Tibial nerve (tissue), 4 donors: ENCODE measurements at regions not wholly inside any gene's neighbourhood (a gene's known extent, or its start where the extent isn't known, plus 50 kb on each side); places are given as distances from the start of the nearest gene placed in this dataset.

ENCODE experiments used
- CTCF ChIP-seq, 5 experiments: fragments of 200-600 bp in 3 of 5; fragments of 450-650 bp in 2 of 5; sonication (generic) in 3 of 5; IDR thresholded peaks; one replicate each; pipeline ENCODE4 v1.5.1; 2016 to 2019; ENCODE audit warnings: antibody characterized with exemption in 5 of 5, mild to moderate bottlenecking in 3 of 5, moderate library complexity in 2 of 5
- EP300 ChIP-seq, 2 donors: sonication (generic); formaldehyde crosslinking; IDR thresholded peaks; one replicate each; pipeline ENCODE4 v1.6.1; 2017; ENCODE audit warnings: antibody characterized with exemption in 2 of 2, mild to moderate bottlenecking in 1 of 2
- POLR2A ChIP-seq, 2 donors: fragments of 450-650 bp; IDR thresholded peaks; one replicate each; pipeline ENCODE4 v1.6.1; 2017; ENCODE audit warnings: antibody characterized with exemption in 2 of 2, mild to moderate bottlenecking in 2 of 2, moderate library complexity in 2 of 2

GRCh38 chr18:44599412-44599811 is 81.3 kb upstream of the SETBP1 start:
- TF ChIP-seq CTCF (IDR thresholded peaks at IDR 0.05) (no peak), POLR2A (IDR thresholded peaks at IDR 0.05) (no peak), EP300 (IDR thresholded peaks at IDR 0.05) (no peak)
